HCT116 (cell line): ENCODE measurements at regions not wholly inside any gene's neighbourhood (a gene's known extent, or its start where the extent isn't known, plus 50 kb on each side); places are given as distances from the start of the nearest gene placed in this dataset.

Experiments
- ATAC-seq: fragments of 200-7000 bp; cut with Tn5 transposase; 2 replicates; pipeline ENCODE4 v1.9.1; 2020; ENCODE audit warnings: mild to moderate bottlenecking, moderate library complexity
- BruUV-seq: library from RNA; stranded (reverse); fragments of 400-500 nt; replicated peaks from 2 replicates; lab custom pipeline; 2021; lab: Mats Ljungman, UMichigan
- CTCF ChIA-PET: fragments of 300-600 bp; sonication (Branson Sonifier 250); formaldehyde crosslinking; loops from one replicate; lab custom pipeline; 2021; ENCODE audit warnings: antibody characterized with exemption; lab: Charles Lee
- POLR2A ChIA-PET: fragments of 300-600, 350-600 bp; sonication (Branson Sonifier 250); formaldehyde crosslinking; loops from one replicate; lab custom pipeline; 2021; ENCODE audit warnings: antibody characterized with exemption; lab: Charles Lee
- RAD21 ChIA-PET, 2 experiments: fragments of 300-600 bp; sonication (Branson Sonifier 250); formaldehyde crosslinking; loops; one replicate each; lab custom pipeline; 2023; ENCODE audit warnings: low total read pairs in 2 of 2; ENCODE audit not compliant: uncharacterized antibody in 2 of 2, unreplicated experiment in 2 of 2, low non-redundant PET in 1 of 2; lab: Charles Lee
- DNase-seq: peaks from one replicate; pipeline ENCODE4 v3.0.0-alpha.2; 2010; ENCODE audit warnings: low read depth, low spot score
- H2AFZ ChIP-seq: fragments of 200-600 bp; shearing (Covaris generic), sonication (generic); 2 replicates; pipeline ENCODE4 v1.6.1; 2017; ENCODE audit warnings: low read depth, mixed run types, mixed read lengths, antibody characterized with exemption, low read length; ENCODE audit not compliant: poor library complexity, severe bottlenecking
- H3K27ac ChIP-seq: 2 replicates; pipeline ENCODE4 v1.5.1; 2012; ENCODE audit warnings: low read depth, low read length
- H3K27me3 ChIP-seq: fragments of 200-600 bp; sonication (generic); 2 replicates; pipeline ENCODE4 v1.6.1; 2016; ENCODE audit warnings: mixed run types, low read length, mixed read lengths; ENCODE audit not compliant: insufficient read depth
- H3K36me3 ChIP-seq, 2 experiments: fragments of 200-500 bp in 1 of 2; fragments of 200-600 bp in 1 of 2; sonication (Bioruptor generic) in 1 of 2; sonication (generic) in 1 of 2; 2 replicates each; pipeline versions ENCODE4 v1.5.1 to v1.6.1; 2014 to 2016; ENCODE audit warnings: low read length in 2 of 2, inconsistent platforms in 1 of 2, mixed read lengths in 1 of 2, mixed run types in 1 of 2; ENCODE audit not compliant: insufficient read depth in 2 of 2, control insufficient read depth in 1 of 2
- H3K4me1 ChIP-seq, 2 experiments: fragments of 200-600 bp in 1 of 2; sonication (generic) in 1 of 2; 2 replicates each; pipeline versions ENCODE4 v1.5.1 to v1.6.1; 2012 to 2017; ENCODE audit warnings: low read length in 2 of 2, inconsistent platforms in 1 of 2, mild to moderate bottlenecking in 1 of 2, mixed read lengths in 1 of 2, mixed run types in 1 of 2, moderate library complexity in 1 of 2; ENCODE audit not compliant: insufficient read depth in 2 of 2, control insufficient read depth in 1 of 2
- H3K4me2 ChIP-seq: fragments of 200-600 bp; sonication (generic); 2 replicates; pipeline ENCODE4 v1.6.1; 2017; ENCODE audit warnings: mixed run types, low read length, mixed read lengths
- H3K4me3 ChIP-seq, 2 experiments: fragments of 200-600 bp in 1 of 2; sonication (generic) in 1 of 2; replicated peaks in 1 of 2; 2 replicates each; pipeline ENCODE4 v1.5.1; 2011 to 2016; ENCODE audit warnings: low read length in 2 of 2, control low read depth in 1 of 2, low read depth in 1 of 2, mild to moderate bottlenecking in 1 of 2, mixed read lengths in 1 of 2, mixed run types in 1 of 2
- H3K79me2 ChIP-seq: fragments of 200-600 bp; sonication (generic); 2 replicates; pipeline ENCODE4 v1.6.1; 2017; ENCODE audit warnings: mild to moderate bottlenecking, mixed run types, low read length, moderate library complexity, mixed read lengths; ENCODE audit not compliant: insufficient read depth
- H3K9ac ChIP-seq: fragments of 200-600 bp; sonication (generic); 2 replicates; pipeline ENCODE4 v1.6.1; 2016; ENCODE audit warnings: low read length, mixed read lengths
- H3K9me2 ChIP-seq: fragments of 200-600 bp; sonication (generic), shearing (Covaris generic); 2 replicates; pipeline ENCODE4 v1.6.1; 2017; ENCODE audit warnings: mixed run types, mild to moderate bottlenecking, moderate library complexity; ENCODE audit not compliant: insufficient read depth
- H3K9me3 ChIP-seq, 2 experiments: fragments of 200-500 bp in 1 of 2; fragments of 200-600 bp in 1 of 2; sonication (Bioruptor generic) in 1 of 2; sonication (generic) in 1 of 2; 2 replicates each; pipeline ENCODE4 v1.6.1; 2014 to 2017; ENCODE audit warnings: low read length in 2 of 2, mixed read lengths in 2 of 2, inconsistent platforms in 1 of 2, low read depth in 1 of 2, mild to moderate bottlenecking in 1 of 2, mixed run types in 1 of 2, moderate library complexity in 1 of 2; ENCODE audit not compliant: control insufficient read depth in 1 of 2, insufficient read depth in 1 of 2
- H4K20me1 ChIP-seq: fragments of 200-600 bp; sonication (generic), shearing (Covaris generic); 2 replicates; pipeline ENCODE4 v1.6.1; 2017; ENCODE audit warnings: mixed run types, mild to moderate bottlenecking, moderate library complexity; ENCODE audit not compliant: insufficient read depth
- EZH2phosphoT487 ChIP-seq: fragments of 200-600 bp; IDR thresholded peaks from 2 replicates; pipeline ENCODE4 v1.6.1; 2018; ENCODE audit warnings: antibody characterized with exemption, borderline replicate concordance
- FOSL1 ChIP-seq: IDR thresholded peaks from 2 replicates; pipeline ENCODE4 v1.6.1; 2012; ENCODE audit warnings: low read depth
- JUND ChIP-seq: IDR thresholded peaks from 2 replicates; pipeline ENCODE4 v1.6.1; 2012
- POLR2A ChIP-seq: IDR thresholded peaks from 2 replicates; pipeline ENCODE4 v1.7.0; 2011; ENCODE audit warnings: borderline replicate concordance; ENCODE audit not compliant: insufficient read depth, insufficient read length; ENCODE audit errors: extremely low read depth
- RAD21 ChIP-seq: IDR thresholded peaks from 2 replicates; pipeline ENCODE4 v1.6.1; 2012; ENCODE audit warnings: low read depth, mild to moderate bottlenecking
- SIN3A ChIP-seq: IDR thresholded peaks from 2 replicates; pipeline ENCODE4 v1.6.1; 2012; ENCODE audit warnings: low read depth
- SP1 ChIP-seq: IDR thresholded peaks from 2 replicates; pipeline ENCODE4 v1.6.1; 2012; ENCODE audit warnings: low read depth
- SRF ChIP-seq: IDR thresholded peaks from 2 replicates; pipeline ENCODE4 v1.6.1; 2012; ENCODE audit warnings: low read depth
- TCF7L2 ChIP-seq: IDR thresholded peaks from 2 replicates; pipeline ENCODE4 v1.7.0; 2011; ENCODE audit warnings: borderline replicate concordance, inconsistent platforms; ENCODE audit not compliant: insufficient read depth, insufficient read length; ENCODE audit errors: extremely low read depth
- YY1 ChIP-seq: IDR thresholded peaks from 2 replicates; pipeline ENCODE4 v1.6.1; 2011; ENCODE audit warnings: low read length, low read depth, moderate library complexity, mild to moderate bottlenecking; ENCODE audit not compliant: insufficient replicate concordance; ENCODE audit errors: extremely low read depth
- intact Hi-C: fragments of 100-400 bp; cut with micrococcal nuclease; formaldehyde crosslinking; loops from 2 replicates; pipeline ENCODE4 v1.10.0; 2022
- TF ChIP-seq, protein P1 (sequence below): IDR thresholded peaks from 2 replicates; pipeline ENCODE4 v1.6.1; 2012
- TF ChIP-seq, protein P2 (sequence below): IDR thresholded peaks from 2 replicates; pipeline ENCODE4 v1.6.1; 2012
- TF ChIP-seq, protein P3 (sequence below): IDR thresholded peaks from 2 replicates; pipeline ENCODE4 v1.6.1; 2011; ENCODE audit warnings: mild to moderate bottlenecking, low read length, moderate library complexity; ENCODE audit not compliant: insufficient replicate concordance; ENCODE audit errors: extremely low read depth
- TF ChIP-seq, protein P4 (sequence below): IDR thresholded peaks from 2 replicates; pipeline ENCODE4 v1.6.1; 2012; ENCODE audit warnings: low read depth

DNA sequence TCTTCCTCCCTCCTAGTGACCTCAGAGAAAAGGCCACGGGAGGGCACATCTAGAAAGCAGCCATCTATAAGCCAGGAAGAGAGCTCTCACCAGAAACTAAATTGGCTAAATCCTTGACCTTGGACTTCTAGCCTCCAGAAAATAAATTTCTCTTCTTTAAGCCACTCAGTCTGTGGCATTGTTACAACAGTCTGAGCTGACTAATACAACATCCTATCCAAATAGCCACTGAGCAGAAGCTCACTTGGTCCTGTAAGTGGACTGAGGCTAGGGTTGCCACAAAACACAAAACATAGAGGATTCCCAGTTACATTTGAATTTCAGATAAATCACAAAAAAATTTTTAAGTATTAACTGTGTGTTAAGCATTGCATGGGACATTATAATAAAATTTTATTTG, 383.4 kb downstream of the MLLT3 start:
- no peak for DNase-seq
- Histone ChIP-seq H3K79me2 (no peaks in the 10 kb centered on the region), H3K9ac (no peak overlapping the region), H3K4me2 (no peak overlapping the region), H3K4me3 (no peak overlapping the region), H3K4me1 (no peaks in the 10 kb centered on the region), H4K20me1 (no peaks in the 10 kb centered on the region), H3K9me3 (no peaks in the 10 kb centered on the region), H3K27me3 (peaks cover 34% of the 10 kb centered on the region), H3K27ac (no peak overlapping the region), H3K9me2 (no peaks in the 10 kb centered on the region), H2AFZ (no peak overlapping the region), H3K36me3 (no peaks in the 10 kb centered on the region)
- RAD21 ChIA-PET = no interaction called here
- no TSS peak for BruUV-seq
- CTCF ChIA-PET = no interaction called here
- POLR2A ChIA-PET = no interaction called here
- no peak for TF ChIP-seq FOSL1
- no peak for TF ChIP-seq SP1
- TF ChIP-seq, protein P1, sequence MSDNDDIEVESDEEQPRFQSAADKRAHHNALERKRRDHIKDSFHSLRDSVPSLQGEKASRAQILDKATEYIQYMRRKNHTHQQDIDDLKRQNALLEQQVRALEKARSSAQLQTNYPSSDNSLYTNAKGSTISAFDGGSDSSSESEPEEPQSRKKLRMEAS = no peak
- TF ChIP-seq, protein P2, sequence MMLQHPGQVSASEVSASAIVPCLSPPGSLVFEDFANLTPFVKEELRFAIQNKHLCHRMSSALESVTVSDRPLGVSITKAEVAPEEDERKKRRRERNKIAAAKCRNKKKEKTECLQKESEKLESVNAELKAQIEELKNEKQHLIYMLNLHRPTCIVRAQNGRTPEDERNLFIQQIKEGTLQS = no peak
- TF ChIP-seq, protein P3, sequence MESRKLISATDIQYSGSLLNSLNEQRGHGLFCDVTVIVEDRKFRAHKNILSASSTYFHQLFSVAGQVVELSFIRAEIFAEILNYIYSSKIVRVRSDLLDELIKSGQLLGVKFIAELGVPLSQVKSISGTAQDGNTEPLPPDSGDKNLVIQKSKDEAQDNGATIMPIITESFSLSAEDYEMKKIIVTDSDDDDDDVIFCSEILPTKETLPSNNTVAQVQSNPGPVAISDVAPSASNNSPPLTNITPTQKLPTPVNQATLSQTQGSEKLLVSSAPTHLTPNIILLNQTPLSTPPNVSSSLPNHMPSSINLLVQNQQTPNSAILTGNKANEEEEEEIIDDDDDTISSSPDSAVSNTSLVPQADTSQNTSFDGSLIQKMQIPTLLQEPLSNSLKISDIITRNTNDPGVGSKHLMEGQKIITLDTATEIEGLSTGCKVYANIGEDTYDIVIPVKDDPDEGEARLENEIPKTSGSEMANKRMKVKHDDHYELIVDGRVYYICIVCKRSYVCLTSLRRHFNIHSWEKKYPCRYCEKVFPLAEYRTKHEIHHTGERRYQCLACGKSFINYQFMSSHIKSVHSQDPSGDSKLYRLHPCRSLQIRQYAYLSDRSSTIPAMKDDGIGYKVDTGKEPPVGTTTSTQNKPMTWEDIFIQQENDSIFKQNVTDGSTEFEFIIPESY = no peak
- no peak for TF ChIP-seq YY1
- no peak for TF ChIP-seq SIN3A
- no peak for ATAC-seq
- intact Hi-C loops = no loop called here

DNA sequence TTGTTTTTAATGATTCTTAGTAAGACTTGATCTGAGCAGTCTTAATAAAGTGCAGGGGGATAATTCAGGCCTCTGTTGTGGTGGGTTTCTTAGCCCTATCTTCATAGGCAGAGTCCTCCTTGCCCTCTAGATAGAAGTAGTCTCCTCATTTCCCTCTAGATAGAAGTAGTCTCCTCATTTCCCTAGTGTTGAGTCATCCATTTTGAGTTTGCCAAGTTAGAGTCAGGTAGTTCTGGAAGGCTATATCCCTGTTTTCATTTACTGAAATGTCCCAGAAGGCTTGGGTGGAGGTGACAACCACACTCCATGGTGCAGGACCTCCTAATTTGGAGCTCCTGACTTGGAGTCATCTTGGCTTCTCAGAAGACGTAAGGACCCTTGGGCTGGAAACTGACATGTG, 384.6 kb downstream of the MLLT3 start:
- no peak for ATAC-seq
- RAD21 ChIA-PET = no interaction called here

More for the DNA sequence above, 384.6 kb downstream of the MLLT3 start:
- CTCF ChIA-PET = no interaction called here
- POLR2A ChIA-PET = no interaction called here
- H4K20me1 ChIP-seq = no peaks in the 10 kb centered on the region
- no peaks in the 10 kb centered on the region for H3K36me3 ChIP-seq
- H3K27ac ChIP-seq = no peak overlapping the region
- no peak for DNase-seq
- H3K4me2 ChIP-seq = no peak overlapping the region
- H3K4me3 ChIP-seq = no peak overlapping the region
- no peaks in the 10 kb centered on the region for H3K9me2 ChIP-seq
- no peak for TF ChIP-seq YY1
- no peak for TF ChIP-seq SIN3A
- no peak for TF ChIP-seq EZH2phosphoT487
- TF ChIP-seq JUND = no peak
- TF ChIP-seq, protein P4, sequence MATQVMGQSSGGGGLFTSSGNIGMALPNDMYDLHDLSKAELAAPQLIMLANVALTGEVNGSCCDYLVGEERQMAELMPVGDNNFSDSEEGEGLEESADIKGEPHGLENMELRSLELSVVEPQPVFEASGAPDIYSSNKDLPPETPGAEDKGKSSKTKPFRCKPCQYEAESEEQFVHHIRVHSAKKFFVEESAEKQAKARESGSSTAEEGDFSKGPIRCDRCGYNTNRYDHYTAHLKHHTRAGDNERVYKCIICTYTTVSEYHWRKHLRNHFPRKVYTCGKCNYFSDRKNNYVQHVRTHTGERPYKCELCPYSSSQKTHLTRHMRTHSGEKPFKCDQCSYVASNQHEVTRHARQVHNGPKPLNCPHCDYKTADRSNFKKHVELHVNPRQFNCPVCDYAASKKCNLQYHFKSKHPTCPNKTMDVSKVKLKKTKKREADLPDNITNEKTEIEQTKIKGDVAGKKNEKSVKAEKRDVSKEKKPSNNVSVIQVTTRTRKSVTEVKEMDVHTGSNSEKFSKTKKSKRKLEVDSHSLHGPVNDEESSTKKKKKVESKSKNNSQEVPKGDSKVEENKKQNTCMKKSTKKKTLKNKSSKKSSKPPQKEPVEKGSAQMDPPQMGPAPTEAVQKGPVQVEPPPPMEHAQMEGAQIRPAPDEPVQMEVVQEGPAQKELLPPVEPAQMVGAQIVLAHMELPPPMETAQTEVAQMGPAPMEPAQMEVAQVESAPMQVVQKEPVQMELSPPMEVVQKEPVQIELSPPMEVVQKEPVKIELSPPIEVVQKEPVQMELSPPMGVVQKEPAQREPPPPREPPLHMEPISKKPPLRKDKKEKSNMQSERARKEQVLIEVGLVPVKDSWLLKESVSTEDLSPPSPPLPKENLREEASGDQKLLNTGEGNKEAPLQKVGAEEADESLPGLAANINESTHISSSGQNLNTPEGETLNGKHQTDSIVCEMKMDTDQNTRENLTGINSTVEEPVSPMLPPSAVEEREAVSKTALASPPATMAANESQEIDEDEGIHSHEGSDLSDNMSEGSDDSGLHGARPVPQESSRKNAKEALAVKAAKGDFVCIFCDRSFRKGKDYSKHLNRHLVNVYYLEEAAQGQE = no peak
- no peak for TF ChIP-seq RAD21
- no peak for TF ChIP-seq SRF
- TF ChIP-seq TCF7L2 = no peak
- no peak for TF ChIP-seq POLR2A
- H2AFZ ChIP-seq = no peak overlapping the region
- intact Hi-C loops = no loop called here
- H3K9ac ChIP-seq = no peak overlapping the region
- no peaks in the 10 kb centered on the region for H3K79me2 ChIP-seq
- H3K4me1 ChIP-seq = no peaks in the 10 kb centered on the region
- H3K9me3 ChIP-seq = no peaks in the 10 kb centered on the region
- no TSS peak for BruUV-seq
- H3K27me3 ChIP-seq = peaks cover 27% of the 10 kb centered on the region
